Thoracic aorta (tissue), 2 donors: ENCODE measurements at regions not wholly inside any gene's neighbourhood (a gene's known extent, or its start where the extent isn't known, plus 50 kb on each side); places are given as distances from the start of the nearest gene placed in this dataset.

Experiments used
- ATAC-seq: fragments of 150-250 bp; one replicate; pipeline ENCODE4 v1.8.0; 2017; ENCODE audit warnings: low read depth; ENCODE audit not compliant: insufficient number of reproducible peaks, low FRiP score
- DNase-seq: peaks from one replicate; pipeline ENCODE4 v3.0.0-alpha.2; 2020; ENCODE audit warnings: low spot score
- H3K27ac ChIP-seq, 2 donors: fragments of 200-600 bp; sonication (generic); 1 replicate in 1 of 2; 2 replicates in 1 of 2; pipeline ENCODE4 v1.5.1; 2016; ENCODE audit warnings: mild to moderate bottlenecking in 2 of 2, moderate library complexity in 2 of 2
- H3K27me3 ChIP-seq: fragments of 200-600 bp; sonication (generic); replicated peaks from 2 replicates; pipeline ENCODE4 v1.6.0; 2016; ENCODE audit warnings: mild to moderate bottlenecking; ENCODE audit not compliant: insufficient read depth
- H3K36me3 ChIP-seq: fragments of 200-600 bp; sonication (generic); one replicate; pipeline ENCODE4 v1.5.1; 2016
- H3K4me1 ChIP-seq, 2 donors: fragments of 200-600 bp; sonication (generic); 1 replicate in 1 of 2; 2 replicates in 1 of 2; pipeline versions ENCODE4 v1.5.1 to v1.6.0; 2016; ENCODE audit warnings: low read depth in 2 of 2, mild to moderate bottlenecking in 1 of 2; ENCODE audit not compliant: control insufficient read depth in 1 of 2
- H3K4me3 ChIP-seq: fragments of 200-600 bp; sonication (generic); 2 replicates; pipeline ENCODE4 v1.5.1; 2016; ENCODE audit warnings: mild to moderate bottlenecking
- H3K9me3 ChIP-seq: fragments of 200-600 bp; sonication (generic); 2 replicates; pipeline ENCODE4 v1.5.1; 2016
- CTCF ChIP-seq: fragments of 200-600 bp; sonication (generic); IDR thresholded peaks from one replicate; pipeline ENCODE4 v1.5.1; 2019; ENCODE audit warnings: antibody characterized with exemption

GRCh38 chr15:94925680-94926079 lies 694.3 kb downstream of the MCTP2 start:
- H3K27me3 ChIP-seq: no peaks in the 10 kb centered on the region
- H3K9me3 ChIP-seq: no peaks in the 10 kb centered on the region
- H3K4me3 ChIP-seq: no peak overlapping the region
- no peak for TF ChIP-seq CTCF
- DNase-seq (no peak), ATAC-seq (no peak)
- no peak overlapping the region for H3K27ac ChIP-seq
- H3K4me1 ChIP-seq: peaks cover 7 to 21% of the 10 kb centered on the region in 2 donors
- no peaks in the 10 kb centered on the region for H3K36me3 ChIP-seq

GRCh38 chr15:94927003-94927402 lies 695.6 kb downstream of the MCTP2 start:
- H3K9me3 ChIP-seq: no peaks in the 10 kb centered on the region
- no peak for TF ChIP-seq CTCF
- peaks cover 7 to 21% of the 10 kb centered on the region in 2 donors for H3K4me1 ChIP-seq
- ATAC-seq: no peak
- no peak overlapping the region for H3K27ac ChIP-seq
- no peak overlapping the region for H3K4me3 ChIP-seq
- no peaks in the 10 kb centered on the region for H3K27me3 ChIP-seq
- DNase-seq: no peak
- no peaks in the 10 kb centered on the region for H3K36me3 ChIP-seq

DNA sequence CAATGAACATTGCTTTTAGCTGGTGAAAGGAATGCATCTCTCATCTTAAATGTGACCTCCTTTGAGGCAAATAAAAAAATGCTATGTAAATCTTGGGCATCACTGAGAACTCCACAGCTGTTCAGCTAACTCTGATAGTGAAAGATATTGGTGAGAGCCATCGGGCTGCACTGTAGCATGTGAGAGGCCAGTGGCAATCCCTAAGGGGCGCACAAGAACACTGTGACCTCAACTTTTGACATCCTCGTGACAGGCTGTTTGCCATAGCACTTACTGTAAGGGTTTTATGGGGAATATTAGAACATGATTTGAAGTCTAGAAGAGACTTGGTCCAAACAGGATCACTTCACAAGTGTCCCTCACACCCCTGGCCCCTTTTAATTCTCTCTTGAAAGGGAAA lies 697.9 kb downstream of the MCTP2 start:
- H3K4me3 ChIP-seq: no peak overlapping the region
- no peak for TF ChIP-seq CTCF
- no peaks in the 10 kb centered on the region for H3K27me3 ChIP-seq
- H3K27ac ChIP-seq: no peak overlapping the region
- DNase-seq (no peak), ATAC-seq (no peak)
- H3K4me1 ChIP-seq: peaks cover under 1 to 10% of the 10 kb centered on the region in 2 donors
- H3K36me3 ChIP-seq: no peaks in the 10 kb centered on the region
- no peaks in the 10 kb centered on the region for H3K9me3 ChIP-seq

DNA sequence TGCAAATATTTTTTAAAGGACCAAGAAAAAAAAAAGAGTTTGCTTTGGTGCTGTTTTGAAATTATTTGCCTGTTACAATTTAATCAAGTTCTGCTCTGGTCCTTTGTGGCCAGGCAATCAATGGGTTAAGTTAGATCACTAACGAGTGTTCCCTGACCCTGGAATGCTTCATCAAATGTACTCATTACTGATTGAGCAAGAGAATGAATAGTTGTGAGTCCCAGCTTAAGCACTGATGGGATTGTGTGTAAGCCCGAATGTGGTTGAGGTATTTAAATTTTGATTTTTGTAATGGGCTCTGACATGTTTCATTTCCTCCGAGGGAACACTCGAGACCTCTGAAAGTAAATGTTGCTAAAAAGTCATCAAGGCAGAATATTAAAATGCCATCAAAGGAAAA lies 699.1 kb downstream of the MCTP2 start:
- Histone ChIP-seq H3K27me3 (no peaks in the 10 kb centered on the region), H3K36me3 (no peaks in the 10 kb centered on the region), H3K9me3 (no peaks in the 10 kb centered on the region), H3K4me3 (no peak overlapping the region), H3K4me1 (peaks cover 0 to 5% of the 10 kb centered on the region in 2 donors), H3K27ac (no peak overlapping the region)
- no peak for TF ChIP-seq CTCF
- DNase-seq (no peak), ATAC-seq (no peak)

GRCh38 chr15:94930960-94931359 lies 699.6 kb downstream of the MCTP2 start:
- H3K27ac ChIP-seq: no peak overlapping the region
- H3K36me3 ChIP-seq: no peaks in the 10 kb centered on the region
- H3K9me3 ChIP-seq: no peaks in the 10 kb centered on the region
- H3K4me1 ChIP-seq: peaks cover 0 to 5% of the 10 kb centered on the region in 2 donors
- DNase-seq (no peak), ATAC-seq (no peak)
- TF ChIP-seq CTCF: no peak
- H3K4me3 ChIP-seq: no peak overlapping the region
- H3K27me3 ChIP-seq: no peaks in the 10 kb centered on the region
